Activated naive CD4-positive, alpha-beta T cell treated with anti-CD3 and anti-CD28 coated beads, Interleukin-2, amount 10 ng/mL, durations not matched to agents 7 days and 5 days (primary cell): ENCODE measurements at regions not wholly inside any gene's neighbourhood (a gene's known extent, or its start where the extent isn't known, plus 50 kb on each side); places are given as distances from the start of the nearest gene placed in this dataset.
A peak's percentile ranks its signal among the peaks of the same experiment; 100 is the strongest.

Experiments used
- CTCF ChIA-PET: fragments of 350-600 bp; sonication (Branson Sonifier 250); formaldehyde crosslinking; loops from one replicate; lab custom pipeline; 2021; ENCODE audit warnings: antibody characterized with exemption; lab: Charles Lee
- DNase-seq: peaks from one replicate; pipeline ENCODE4 v3.0.0-alpha.2; 2020
- H3K27ac Mint-ChIP-seq: one replicate; pipeline ENCODE4 v1.8.0; 2021; ENCODE audit warnings: mild to moderate bottlenecking, moderate library complexity, mixed read lengths
- H3K27me3 Mint-ChIP-seq: one replicate; pipeline ENCODE4 v1.8.0; 2021; ENCODE audit warnings: mild to moderate bottlenecking, mixed read lengths
- H3K36me3 Mint-ChIP-seq: one replicate; pipeline ENCODE4 v1.8.0; 2021; ENCODE audit warnings: mixed read lengths
- H3K4me1 Mint-ChIP-seq: one replicate; pipeline ENCODE4 v1.8.0; 2021; ENCODE audit warnings: mixed read lengths
- H3K4me3 Mint-ChIP-seq: one replicate; pipeline ENCODE4 v1.8.0; 2021; ENCODE audit warnings: mild to moderate bottlenecking, moderate library complexity, mixed read lengths
- H3K9me3 Mint-ChIP-seq: one replicate; pipeline ENCODE4 v1.8.0; 2021; ENCODE audit warnings: mixed read lengths

GRCh38 chr1:17957588-17958267 lies 149.9 kb upstream of the IGSF21 start:
- Mint-ChIP-seq H3K36me3 (no peaks in the 10 kb centered on the region), H3K27ac (no peak overlapping the region), H3K4me3 (no peak overlapping the region), H3K4me1 (no peaks in the 10 kb centered on the region), H3K27me3 (peaks cover 3% of the 10 kb centered on the region), H3K9me3 (no peaks in the 10 kb centered on the region)
- DNase-seq = no peak
- CTCF ChIA-PET = no interaction called here

DNA sequence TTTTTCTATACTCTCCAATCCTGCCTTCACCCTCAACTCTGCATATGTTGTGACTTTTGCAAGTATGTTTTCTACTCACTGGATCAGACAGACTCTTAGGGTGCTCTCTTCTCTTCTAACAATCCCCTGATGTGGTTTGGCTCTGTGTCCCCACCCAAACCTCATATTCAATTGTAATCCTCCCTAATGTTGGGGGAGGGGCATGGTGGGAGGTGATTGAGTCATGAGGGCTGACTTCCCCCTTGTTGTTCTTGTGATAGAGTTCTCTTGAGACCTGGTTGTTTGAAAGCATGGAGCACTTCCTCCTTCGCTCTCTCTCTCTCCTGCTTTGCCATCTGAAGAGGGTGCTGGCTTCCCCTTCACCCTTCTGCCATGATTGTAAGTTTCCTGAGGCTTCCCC lies 148.9 kb upstream of the IGSF21 start:
- Mint-ChIP-seq H3K9me3 (no peaks in the 10 kb centered on the region), H3K4me1 (no peaks in the 10 kb centered on the region), H3K4me3 (no peak overlapping the region), H3K27me3 (peaks cover 3% of the 10 kb centered on the region), H3K27ac (no peak overlapping the region), H3K36me3 (no peaks in the 10 kb centered on the region)
- CTCF ChIA-PET = no interaction called here
- DNase-seq = no peak

DNA sequence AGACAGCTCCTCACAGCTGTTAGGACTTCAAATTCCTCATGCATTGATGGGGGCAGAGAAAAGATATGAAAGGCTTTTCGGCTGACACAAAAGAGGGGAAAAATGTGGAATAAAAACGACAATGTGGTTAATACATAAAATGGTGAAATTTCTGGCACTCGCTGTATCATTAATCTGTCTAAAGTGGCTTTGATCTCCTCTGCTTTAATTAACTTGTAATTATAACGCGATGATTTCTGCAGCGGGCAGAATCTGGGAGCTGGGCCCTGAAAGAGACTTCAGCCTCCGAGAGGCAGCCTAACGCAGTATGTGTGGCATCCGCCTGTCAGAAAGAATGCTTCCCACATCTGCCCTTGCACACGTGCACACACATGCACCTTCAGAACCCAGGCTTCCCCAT lies 144.1 kb upstream of the IGSF21 start:
- Mint-ChIP-seq H3K4me3 (no peak overlapping the region), H3K36me3 (no peaks in the 10 kb centered on the region), H3K9me3 (no peaks in the 10 kb centered on the region), H3K27ac (no peak overlapping the region), H3K27me3 (peaks cover 4% of the 10 kb centered on the region), H3K4me1 (no peaks in the 10 kb centered on the region)
- no peak for DNase-seq
- CTCF ChIA-PET = interaction anchor here (0.6 kb wide), 1 partner anchor 488 kb away, joined by 3 read pairs; no protein-coding TSS in a partner anchor

DNA sequence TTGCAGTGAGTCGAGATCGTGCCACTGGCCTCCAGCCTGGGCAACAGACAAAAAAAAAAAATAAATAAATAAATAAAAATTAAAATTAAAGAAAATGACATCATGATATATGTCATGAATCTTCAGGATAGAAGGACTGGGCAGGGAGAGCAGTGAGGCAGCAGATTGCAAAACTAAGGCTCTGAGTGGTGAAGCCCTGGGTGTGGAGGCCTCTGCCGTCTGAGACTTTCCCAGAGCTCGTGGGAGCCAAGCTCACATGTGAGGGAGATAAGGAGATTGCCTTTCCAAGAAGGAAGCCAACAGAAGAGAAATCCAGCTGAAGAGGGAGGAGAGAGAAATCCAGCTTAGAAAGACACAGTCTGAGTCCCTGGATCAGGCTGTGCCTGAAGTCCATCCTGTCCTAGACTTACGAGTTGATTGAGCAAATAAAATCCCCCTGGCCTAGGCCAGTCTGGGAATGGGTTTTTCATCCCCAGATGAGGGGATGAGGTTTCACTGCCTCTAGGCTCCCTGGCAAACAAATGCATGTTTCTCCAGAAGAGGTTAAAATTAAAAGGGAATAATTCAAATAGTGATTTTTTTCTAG lies 142.0 kb upstream of the IGSF21 start:
- H3K4me1 Mint-ChIP-seq = no peaks in the 10 kb centered on the region
- peaks cover 4% of the 10 kb centered on the region for H3K27me3 Mint-ChIP-seq
- no peaks in the 10 kb centered on the region for H3K36me3 Mint-ChIP-seq
- H3K9me3 Mint-ChIP-seq = no peaks in the 10 kb centered on the region
- H3K27ac Mint-ChIP-seq = no peak overlapping the region
- CTCF ChIA-PET = no interaction called here
- no peak for DNase-seq
- H3K4me3 Mint-ChIP-seq = no peak overlapping the region

DNA sequence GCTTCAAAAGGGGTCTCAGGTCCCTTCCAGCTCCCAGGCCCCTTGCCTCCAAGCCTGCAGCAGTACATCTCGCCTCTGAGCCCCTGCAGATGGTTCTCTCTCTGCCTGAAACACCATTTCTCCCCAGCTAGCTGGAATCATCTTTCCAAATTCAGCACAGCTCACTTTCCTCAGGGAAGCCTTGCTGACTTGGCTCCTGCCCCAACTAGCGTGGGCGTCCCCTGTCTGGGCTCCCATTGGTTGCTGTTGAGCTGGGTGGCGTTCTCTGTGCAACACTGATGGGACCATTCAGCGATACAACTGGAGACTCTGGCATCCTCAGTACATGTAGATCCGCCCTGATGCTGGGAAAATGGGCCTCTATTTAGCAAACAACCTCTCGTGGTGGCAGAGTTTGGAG lies 141.3 kb upstream of the IGSF21 start:
- no peaks in the 10 kb centered on the region for H3K4me1 Mint-ChIP-seq
- CTCF ChIA-PET = no interaction called here
- no peak for DNase-seq
- H3K4me3 Mint-ChIP-seq = no peak overlapping the region
- H3K27ac Mint-ChIP-seq = no peak overlapping the region
- H3K36me3 Mint-ChIP-seq = no peaks in the 10 kb centered on the region
- peaks cover 4% of the 10 kb centered on the region for H3K27me3 Mint-ChIP-seq
- no peaks in the 10 kb centered on the region for H3K9me3 Mint-ChIP-seq

DNA sequence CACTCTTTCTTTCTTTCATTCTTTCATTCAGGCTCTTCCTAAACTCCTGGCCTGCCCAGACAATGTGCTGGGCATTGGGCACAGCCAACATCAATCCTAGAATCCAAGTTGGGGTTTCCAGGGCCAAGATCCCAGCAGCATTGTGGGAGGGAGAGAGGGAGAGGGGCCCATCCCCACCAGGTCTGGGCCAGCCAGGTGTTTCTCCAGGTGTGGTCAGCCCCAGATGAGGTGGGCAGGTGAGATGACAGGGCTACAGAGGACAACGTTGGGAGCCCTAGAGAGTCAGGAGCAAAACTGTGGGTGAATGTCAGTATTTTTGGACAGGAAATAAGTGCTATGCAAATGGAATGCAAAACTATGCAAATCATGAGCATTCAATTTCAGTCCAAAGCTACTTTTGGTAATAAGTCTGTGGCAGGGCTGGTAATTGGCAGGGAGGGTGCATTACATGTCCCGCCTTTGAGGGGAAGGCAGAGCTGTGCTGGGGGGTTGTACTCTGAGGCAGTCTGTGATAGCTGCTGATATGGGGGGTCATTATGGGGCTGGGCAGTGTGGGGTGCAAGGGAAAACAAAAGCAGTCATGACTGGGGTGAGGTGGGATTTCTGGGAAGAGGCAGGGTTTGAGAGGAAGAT lies 139.9 kb upstream of the IGSF21 start:
- Mint-ChIP-seq H3K4me1 (no peaks in the 10 kb centered on the region), H3K36me3 (no peaks in the 10 kb centered on the region), H3K4me3 (no peak overlapping the region), H3K9me3 (no peaks in the 10 kb centered on the region), H3K27ac (no peak overlapping the region), H3K27me3 (peaks cover 4% of the 10 kb centered on the region)
- CTCF ChIA-PET = no interaction called here
- no peak for DNase-seq

GRCh38 chr1:17970757-17971156 lies 136.8 kb upstream of the IGSF21 start:
- H3K9me3 Mint-ChIP-seq = no peaks in the 10 kb centered on the region
- no peaks in the 10 kb centered on the region for H3K36me3 Mint-ChIP-seq
- H3K27me3 Mint-ChIP-seq = peaks cover 4% of the 10 kb centered on the region
- CTCF ChIA-PET = no interaction called here
- DNase-seq = no peak
- no peaks in the 10 kb centered on the region for H3K4me1 Mint-ChIP-seq
- no peak overlapping the region for H3K4me3 Mint-ChIP-seq
- no peak overlapping the region for H3K27ac Mint-ChIP-seq

DNA sequence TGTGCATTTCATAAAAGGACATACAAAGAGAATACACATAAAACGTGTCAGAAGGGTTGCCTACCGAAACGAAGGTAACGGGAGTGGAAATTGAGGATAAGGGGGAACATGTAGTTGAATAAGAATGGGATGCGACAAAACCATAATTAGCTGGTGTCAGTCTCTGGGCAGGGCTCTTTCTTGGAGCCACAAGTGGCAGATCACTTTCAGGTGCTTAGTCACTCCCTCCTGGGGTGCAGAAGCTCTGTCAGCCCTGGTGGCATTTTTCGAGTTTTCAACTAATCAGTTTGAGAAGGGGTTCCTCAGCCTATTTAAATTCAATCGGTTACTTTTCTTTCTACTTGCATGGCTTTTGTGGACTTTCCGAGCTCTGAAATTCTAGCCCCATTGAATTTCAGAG lies 133.9 kb upstream of the IGSF21 start:
- DNase-seq = no peak
- Mint-ChIP-seq H3K27ac (no peak overlapping the region), H3K9me3 (no peaks in the 10 kb centered on the region), H3K36me3 (no peaks in the 10 kb centered on the region), H3K4me1 (no peaks in the 10 kb centered on the region), H3K4me3 (no peak overlapping the region), H3K27me3 (no peaks in the 10 kb centered on the region)
- CTCF ChIA-PET = no interaction called here

DNA sequence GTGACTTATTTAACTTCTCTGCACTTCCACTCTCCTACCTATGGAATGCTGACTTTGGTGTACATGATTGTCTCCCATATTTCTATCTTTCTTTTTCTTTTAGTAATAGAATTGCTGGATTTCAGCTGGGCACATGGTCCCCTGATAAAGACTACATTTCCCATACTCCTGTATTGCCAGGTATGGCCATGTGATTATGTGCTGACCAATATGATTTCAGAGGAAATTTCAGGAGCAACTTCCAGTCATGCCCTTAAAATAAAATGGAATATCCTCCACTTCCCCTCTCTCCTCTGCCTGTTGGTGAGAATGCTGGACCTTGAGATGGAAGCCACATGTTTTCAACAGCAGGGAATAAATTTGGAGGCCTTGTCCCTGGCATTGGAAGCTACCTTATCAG lies 130.7 kb upstream of the IGSF21 start:
- CTCF ChIA-PET = no interaction called here
- Mint-ChIP-seq H3K27me3 (no peaks in the 10 kb centered on the region), H3K4me1 (no peaks in the 10 kb centered on the region), H3K27ac (no peak overlapping the region), H3K36me3 (no peaks in the 10 kb centered on the region), H3K9me3 (no peaks in the 10 kb centered on the region), H3K4me3 (no peak overlapping the region)
- no peak for DNase-seq

GRCh38 chr1:17978016-17978415 lies 129.6 kb upstream of the IGSF21 start:
- no peaks in the 10 kb centered on the region for H3K4me1 Mint-ChIP-seq
- no peaks in the 10 kb centered on the region for H3K36me3 Mint-ChIP-seq
- CTCF ChIA-PET = no interaction called here
- H3K9me3 Mint-ChIP-seq = no peaks in the 10 kb centered on the region
- no peak for DNase-seq
- no peak overlapping the region for H3K4me3 Mint-ChIP-seq
- H3K27ac Mint-ChIP-seq = no peak overlapping the region
- no peaks in the 10 kb centered on the region for H3K27me3 Mint-ChIP-seq

- no peaks in the 10 kb centered on the region for H3K36me3 Mint-ChIP-seq
- no peak for DNase-seq
- no peaks in the 10 kb centered on the region for H3K4me1 Mint-ChIP-seq
- no peak overlapping the region for H3K27ac Mint-ChIP-seq
- H3K27me3 Mint-ChIP-seq = no peaks in the 10 kb centered on the region
- no peaks in the 10 kb centered on the region for H3K9me3 Mint-ChIP-seq
- H3K4me3 Mint-ChIP-seq = no peak overlapping the region
- CTCF ChIA-PET = no interaction called here
These were observed 127.8 kb upstream of the IGSF21 start for GRCh38 chr1:17979815-17980214.

GRCh38 chr1:17982197-17982596 lies 125.4 kb upstream of the IGSF21 start:
- CTCF ChIA-PET = no interaction called here
- no peaks in the 10 kb centered on the region for H3K27me3 Mint-ChIP-seq
- H3K4me3 Mint-ChIP-seq = no peak overlapping the region
- H3K36me3 Mint-ChIP-seq = no peaks in the 10 kb centered on the region
- H3K9me3 Mint-ChIP-seq = no peaks in the 10 kb centered on the region
- no peak for DNase-seq
- H3K27ac Mint-ChIP-seq = no peak overlapping the region
- no peaks in the 10 kb centered on the region for H3K4me1 Mint-ChIP-seq

GRCh38 chr1:17984583-17984982 lies 123.0 kb upstream of the IGSF21 start:
- CTCF ChIA-PET = interaction anchor here (0.7 to 1.1 kb wide), 2 partner anchors 116 to 598 kb away, joined by 3 to 4 read pairs; no protein-coding TSS in a partner anchor
- peak; percentile 38 for DNase-seq
- Mint-ChIP-seq H3K27ac (no peak overlapping the region), H3K4me1 (no peaks in the 10 kb centered on the region), H3K36me3 (no peaks in the 10 kb centered on the region), H3K9me3 (no peaks in the 10 kb centered on the region), H3K27me3 (no peaks in the 10 kb centered on the region), H3K4me3 (no peak overlapping the region)

DNA sequence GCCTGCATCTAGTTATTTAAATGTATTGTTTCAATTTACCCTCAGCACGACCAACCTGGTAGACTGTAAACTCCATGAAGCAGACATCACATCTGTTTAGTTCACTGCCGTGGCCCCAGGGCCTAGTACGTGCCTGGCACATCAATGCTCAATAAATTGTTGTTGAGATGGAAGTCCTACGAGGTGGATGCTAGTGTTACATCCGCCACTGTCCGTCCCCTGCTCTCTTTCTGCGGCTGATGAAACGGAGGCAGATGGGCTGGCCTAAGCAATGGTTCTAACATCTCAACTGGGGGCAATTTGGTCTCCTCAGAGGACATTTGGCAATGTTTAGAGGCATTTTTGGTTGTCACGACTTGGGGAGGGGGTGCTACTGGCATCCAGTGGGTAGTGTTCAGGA lies 121.4 kb upstream of the IGSF21 start:
- Mint-ChIP-seq H3K36me3 (no peaks in the 10 kb centered on the region), H3K27me3 (no peaks in the 10 kb centered on the region), H3K27ac (no peak overlapping the region), H3K9me3 (no peaks in the 10 kb centered on the region), H3K4me3 (no peak overlapping the region), H3K4me1 (no peaks in the 10 kb centered on the region)
- CTCF ChIA-PET = no interaction called here
- DNase-seq = no peak

DNA sequence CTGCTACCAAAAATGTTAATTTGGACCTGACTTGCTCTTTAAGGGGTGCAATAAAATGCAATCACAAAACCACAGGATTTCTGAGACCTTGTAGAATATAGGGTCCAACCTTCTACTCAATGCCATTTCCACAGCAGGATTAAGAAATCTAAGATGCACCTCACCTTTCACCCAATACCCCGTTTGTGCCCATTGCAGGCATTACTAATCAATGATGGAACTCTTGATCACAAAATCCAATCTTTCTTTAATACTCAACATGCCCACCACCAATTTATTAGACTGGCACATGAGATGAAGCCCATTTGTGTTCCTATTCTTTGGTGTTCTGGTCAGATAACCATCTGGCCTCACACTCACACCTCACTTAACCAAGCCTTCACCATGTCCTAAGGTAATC lies 117.2 kb upstream of the IGSF21 start:
- no peak overlapping the region for H3K4me3 Mint-ChIP-seq
- peaks cover 3% of the 10 kb centered on the region for H3K27me3 Mint-ChIP-seq
- CTCF ChIA-PET = interaction anchor here (0.7 kb wide), 1 partner anchor 584 kb away, joined by 3 read pairs; no protein-coding TSS in a partner anchor
- H3K4me1 Mint-ChIP-seq = no peaks in the 10 kb centered on the region
- no peaks in the 10 kb centered on the region for H3K9me3 Mint-ChIP-seq
- DNase-seq = no peak
- H3K36me3 Mint-ChIP-seq = no peaks in the 10 kb centered on the region
- no peak overlapping the region for H3K27ac Mint-ChIP-seq
